Transverse colon (tissue), 4 donors: ENCODE measurements at regions not wholly inside any gene's neighbourhood (a gene's known extent, or its start where the extent isn't known, plus 50 kb on each side); places are given as distances from the start of the nearest gene placed in this dataset.
A peak's percentile ranks its signal among the peaks of the same experiment; 100 is the strongest.

ENCODE experiments used
- DNase-seq: peaks from one replicate; pipeline ENCODE4 v3.0.0-alpha.2; 2019
- H3K27ac ChIP-seq, 4 donors: fragments of 200-600 bp; sonication (generic); 2 replicates each; pipeline ENCODE4 v1.5.1; 2016 to 2018; ENCODE audit warnings: inconsistent platforms in 4 of 4
- H3K27me3 ChIP-seq: fragments of 200-600 bp; sonication (generic); 2 replicates; pipeline ENCODE4 v1.5.1; 2017; ENCODE audit warnings: inconsistent platforms
- H3K36me3 ChIP-seq, 4 donors: fragments of 200-600 bp; sonication (generic); 2 replicates each; pipeline ENCODE4 v1.5.1; 2017 to 2019; ENCODE audit warnings: inconsistent platforms in 4 of 4
- H3K4me1 ChIP-seq, 4 donors: fragments of 200-600 bp; sonication (generic); 2 replicates each; pipeline ENCODE4 v1.5.1; 2017 to 2020; ENCODE audit warnings: inconsistent platforms in 4 of 4
- H3K4me3 ChIP-seq, 4 donors: fragments of 200-600 bp; sonication (generic); 1 replicate in 1 of 4; 2 replicates in 3 of 4; pipeline versions ENCODE4 v1.5.1 to v1.6.1; 2017 to 2019; ENCODE audit warnings: inconsistent platforms in 4 of 4
- H3K9me3 ChIP-seq, 2 donors: fragments of 200-600 bp; sonication (generic); 2 replicates each; pipeline ENCODE4 v1.5.1; 2017 to 2019; ENCODE audit warnings: inconsistent platforms in 2 of 2
- EP300 ChIP-seq: sonication (generic); formaldehyde crosslinking; IDR thresholded peaks from one replicate; pipeline ENCODE4 v1.6.1; 2017; ENCODE audit warnings: antibody characterized with exemption, low read depth
- POLR2A ChIP-seq: fragments of 450-650 bp; IDR thresholded peaks from one replicate; pipeline ENCODE4 v1.6.1; 2016; ENCODE audit warnings: antibody characterized with exemption, mild to moderate bottlenecking, moderate library complexity
- POLR2AphosphoS5 ChIP-seq, 3 donors: sonication (generic); formaldehyde crosslinking; IDR thresholded peaks; one replicate each; pipeline ENCODE4 v1.6.1; 2016; ENCODE audit warnings: antibody characterized with exemption in 3 of 3
- WGBS, 2 donors: methylation state at CpG; one replicate each; pipeline ENCODE4 v1.1.5; 2018; ENCODE audit warnings: low coverage in 1 of 2; 5-methylcytosine and 5-hydroxymethylcytosine counted together
- in situ Hi-C, 4 donors: fragments of 200-750 bp; cut with MboI; loops; one replicate each; pipeline versions ENCODE4 v1.15.0 to v1.15.1; 2017; ENCODE audit warnings: low sequenced_read_pairs in 3 of 4, low pct_ligation_motif_present in 1 of 4, low pct_unique_long_range_greater_than_20kb in 1 of 4
- intact Hi-C: fragments of 100-400 bp; cut with DNase I; formaldehyde crosslinking; loops from one replicate; pipeline ENCODE4 v1.15.1; 2023; ENCODE audit warnings: low total_unique reads
- TF ChIP-seq, protein P1 (sequence below), 5 experiments: fragments of 200-600 bp in 3 of 5; fragments of 450-650 bp in 2 of 5; sonication (generic) in 3 of 5; IDR thresholded peaks; 1 replicate in 2 of 5; 2 replicates in 3 of 5; pipeline ENCODE4 v1.5.1; 2016 to 2017; ENCODE audit warnings: antibody characterized with exemption in 5 of 5, inconsistent platforms in 3 of 5, mild to moderate bottlenecking in 2 of 5, moderate library complexity in 1 of 5

DNA sequence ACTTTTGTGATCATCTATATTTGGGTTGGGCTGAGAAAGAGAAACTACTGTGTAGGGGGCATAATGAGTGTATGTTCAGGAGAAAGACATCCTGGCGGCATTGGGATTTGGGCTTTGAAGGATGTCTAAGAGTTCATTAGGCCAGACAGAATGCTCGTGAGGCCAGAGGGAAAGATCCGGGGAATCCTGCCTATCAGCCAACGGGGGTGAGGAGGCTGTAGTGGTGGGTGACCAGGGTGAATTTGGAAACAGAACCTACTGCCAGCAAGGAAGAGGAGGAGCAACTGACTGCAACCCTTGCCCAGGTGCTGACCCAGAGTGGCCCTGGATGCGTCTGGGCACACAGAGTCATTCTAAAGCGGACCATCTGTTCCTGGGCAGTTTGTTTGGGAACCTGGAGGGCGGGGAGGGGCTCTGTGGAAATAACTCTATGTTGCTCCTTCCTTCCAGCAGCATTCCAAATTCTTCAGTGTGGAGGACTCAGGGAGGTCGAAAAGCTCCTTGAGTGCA, 56.9 kb upstream of the ECE1 start:
- no peak for DNase-seq
- 77 to 81% methylated on average over 5 to 8 of the region's 8 CpGs for WGBS, 2 donors

DNA sequence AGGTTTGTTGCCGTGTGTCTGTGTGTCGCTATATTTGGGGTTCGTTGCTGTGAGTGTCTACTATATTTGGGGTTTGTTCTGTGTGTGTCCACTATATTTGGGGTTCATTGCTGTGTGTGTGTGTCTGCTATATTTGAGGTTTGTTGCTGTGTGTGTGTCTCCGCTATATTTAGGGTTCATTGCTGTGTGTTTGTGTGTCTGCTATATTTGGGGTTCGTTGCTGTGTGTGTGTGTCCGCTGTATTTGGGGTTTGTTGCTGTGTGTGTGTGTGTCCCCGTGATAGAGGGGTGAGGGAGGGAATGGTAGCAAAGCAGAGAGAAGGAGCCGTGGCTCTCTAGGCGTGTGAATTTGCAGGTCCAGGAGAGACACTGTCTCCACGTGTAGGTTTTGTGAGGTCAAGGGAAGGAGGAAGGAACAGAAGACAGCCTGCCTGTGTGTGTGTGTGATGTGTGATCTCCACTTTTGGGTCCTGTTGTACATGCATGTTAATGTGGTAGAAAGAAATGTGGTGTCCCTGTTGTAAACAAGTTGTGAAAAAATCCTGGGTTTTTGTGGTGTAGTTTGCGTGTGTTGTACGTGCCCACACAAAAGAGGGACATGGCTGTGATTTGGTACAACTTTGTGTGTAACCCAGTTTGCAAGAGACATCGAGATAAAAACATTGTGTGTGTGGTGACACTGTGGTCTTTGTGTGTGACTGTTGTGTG, 56.3 kb upstream of the ECE1 start:
- Histone ChIP-seq H3K27me3 (no peaks in the 10 kb centered on the region), H3K9me3 (no peaks in the 10 kb centered on the region), H3K36me3 (no peaks in the 10 kb centered on the region), H3K4me3 (peak overlapping the region in 3 of 4 donors; percentile 77 to 96 (median 77)), H3K4me1 (peaks cover 16 to 37% (median 33%) of the 10 kb centered on the region in 4 donors), H3K27ac (peak overlapping the region in 3 of 4 donors; percentile 85 to 93 (median 89))
- 31 to 37% methylated on average over 7 to 13 of the region's 13 CpGs for WGBS, 2 donors
- DNase-seq = no peak
- in situ Hi-C loops = no loop called here
- intact Hi-C loops = loop anchor here (5.0 kb wide), 1 partner anchor 89 kb away; no protein-coding TSS in a partner anchor
- TF ChIP-seq EP300 (no peak), POLR2A (no peak), POLR2AphosphoS5 (IDR thresholded peaks at IDR 0.05) (no peak)
- TF ChIP-seq, protein P1, sequence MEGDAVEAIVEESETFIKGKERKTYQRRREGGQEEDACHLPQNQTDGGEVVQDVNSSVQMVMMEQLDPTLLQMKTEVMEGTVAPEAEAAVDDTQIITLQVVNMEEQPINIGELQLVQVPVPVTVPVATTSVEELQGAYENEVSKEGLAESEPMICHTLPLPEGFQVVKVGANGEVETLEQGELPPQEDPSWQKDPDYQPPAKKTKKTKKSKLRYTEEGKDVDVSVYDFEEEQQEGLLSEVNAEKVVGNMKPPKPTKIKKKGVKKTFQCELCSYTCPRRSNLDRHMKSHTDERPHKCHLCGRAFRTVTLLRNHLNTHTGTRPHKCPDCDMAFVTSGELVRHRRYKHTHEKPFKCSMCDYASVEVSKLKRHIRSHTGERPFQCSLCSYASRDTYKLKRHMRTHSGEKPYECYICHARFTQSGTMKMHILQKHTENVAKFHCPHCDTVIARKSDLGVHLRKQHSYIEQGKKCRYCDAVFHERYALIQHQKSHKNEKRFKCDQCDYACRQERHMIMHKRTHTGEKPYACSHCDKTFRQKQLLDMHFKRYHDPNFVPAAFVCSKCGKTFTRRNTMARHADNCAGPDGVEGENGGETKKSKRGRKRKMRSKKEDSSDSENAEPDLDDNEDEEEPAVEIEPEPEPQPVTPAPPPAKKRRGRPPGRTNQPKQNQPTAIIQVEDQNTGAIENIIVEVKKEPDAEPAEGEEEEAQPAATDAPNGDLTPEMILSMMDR (IDR thresholded peaks at IDR 0.05) = no peak

More for the DNA sequence above, 56.9 kb upstream of the ECE1 start:
- Histone ChIP-seq H3K4me1 (peaks cover 10 to 31% (median 27%) of the 10 kb centered on the region in 4 donors), H3K27ac (peak overlapping the region in 1 of 4 donors; percentile 93), H3K36me3 (no peaks in the 10 kb centered on the region), H3K4me3 (no peak overlapping the region), H3K27me3 (no peaks in the 10 kb centered on the region), H3K9me3 (no peaks in the 10 kb centered on the region)
- TF ChIP-seq EP300 (no peak), POLR2AphosphoS5 (IDR thresholded peaks at IDR 0.05) (no peak), POLR2A (no peak)
- TF ChIP-seq, protein P1 (IDR thresholded peaks at IDR 0.05) = no peak
- in situ Hi-C loops (no loop called here), intact Hi-C loops (loop anchor here (5.0 kb wide), 1 partner anchor 90 kb away; no protein-coding TSS in a partner anchor)

DNA sequence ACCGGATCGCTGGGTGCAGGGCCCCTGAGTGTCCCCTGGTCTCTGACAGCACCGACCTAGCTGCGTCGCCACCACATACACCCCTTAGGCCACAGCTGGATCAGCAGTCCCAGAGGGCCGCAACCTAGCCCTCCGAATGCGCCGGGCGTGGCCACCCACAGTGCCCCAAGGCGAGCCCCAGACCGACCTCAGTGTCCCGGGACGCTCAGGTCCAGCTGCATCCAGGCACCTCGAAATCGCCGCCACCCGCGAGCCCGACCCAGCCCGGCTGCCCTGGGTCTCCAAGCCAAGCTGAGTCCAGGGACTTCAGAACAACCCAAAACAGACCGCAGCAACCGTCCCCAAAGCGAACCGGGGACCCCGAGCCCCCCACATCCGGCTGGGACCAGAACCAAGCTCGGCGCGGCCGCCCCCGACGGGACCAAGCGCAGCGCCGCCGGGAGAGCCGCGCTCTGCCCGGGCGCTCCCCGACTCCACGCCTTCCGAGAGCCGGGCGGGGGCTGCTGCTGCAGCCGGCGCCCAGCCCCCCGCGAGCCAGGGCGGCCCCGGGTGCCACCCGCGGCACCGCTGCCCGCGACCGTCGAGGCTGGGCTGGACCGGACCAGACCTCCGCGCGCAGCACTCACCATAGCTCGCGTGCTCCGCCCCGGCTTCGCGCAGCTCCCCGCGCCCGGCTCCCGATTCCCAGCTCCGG, 54.6 kb upstream of the ECE1 start:
- H3K9me3 ChIP-seq = no peaks in the 10 kb centered on the region
- in situ Hi-C loops = no loop called here
- H3K27me3 ChIP-seq = no peaks in the 10 kb centered on the region
- DNase-seq = no peak
- peak overlapping the region; percentile 85 to 98 (median 91) for H3K27ac ChIP-seq
- no peaks in the 10 kb centered on the region for H3K36me3 ChIP-seq
- H3K4me1 ChIP-seq = peaks cover 33 to 53% (median 49%) of the 10 kb centered on the region in 4 donors
- H3K4me3 ChIP-seq = peak overlapping the region; percentile 75 to 96 (median 77)
- WGBS, 2 donors = 1% methylated on average over 35 of the region's 74 CpGs; no CpG with 5 or more reads in 1 of the 2 donors
- intact Hi-C loops = loop anchor here (5.0 kb wide), 2 partner anchors 38 to 88 kb away; no protein-coding TSS in a partner anchor
- no peak for TF ChIP-seq EP300
- TF ChIP-seq POLR2A = peak; percentile 66

DNA sequence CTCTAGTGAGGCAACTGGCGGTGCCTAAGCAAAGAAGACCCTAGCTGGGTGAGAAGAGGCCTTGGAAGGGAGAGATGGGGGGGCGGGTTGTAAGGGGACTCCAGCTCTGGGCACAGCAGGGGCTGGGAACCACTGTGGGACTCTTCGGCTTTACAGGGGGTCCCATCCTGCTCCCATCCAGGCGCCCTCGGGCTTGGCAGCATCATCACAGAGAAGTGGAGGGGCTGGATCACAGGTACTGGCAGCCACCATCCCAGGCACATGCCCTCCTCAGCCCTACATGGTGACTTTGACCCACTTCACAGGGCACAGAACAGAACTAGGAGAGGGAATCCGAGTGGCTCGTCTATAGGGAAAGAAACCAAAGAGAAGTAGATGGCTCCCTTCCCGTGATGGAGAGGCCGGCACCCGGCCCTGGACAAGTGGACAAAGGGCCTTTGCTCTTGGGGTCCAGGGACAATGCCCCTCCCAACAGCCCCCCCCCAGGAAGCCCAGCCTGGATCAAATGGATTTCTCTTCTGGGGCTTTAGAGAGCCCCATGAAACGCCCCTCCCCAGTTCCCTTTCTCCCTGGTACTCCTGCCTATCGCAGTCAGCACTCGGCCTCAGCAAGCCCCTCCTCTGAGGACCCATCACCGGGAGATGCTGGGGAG, 54.0 kb upstream of the ECE1 start:
- Histone ChIP-seq H3K9me3 (no peaks in the 10 kb centered on the region), H3K27ac (peak overlapping the region; percentile 85 to 98 (median 91)), H3K4me1 (peaks cover 39 to 60% (median 56%) of the 10 kb centered on the region in 4 donors), H3K4me3 (peak overlapping the region; percentile 75 to 96 (median 77)), H3K36me3 (no peaks in the 10 kb centered on the region), H3K27me3 (no peaks in the 10 kb centered on the region)
- WGBS, 2 donors = 38% methylated on average over 13 of the region's 14 CpGs; no CpG with 5 or more reads in 1 of the 2 donors
- in situ Hi-C loops (no loop called here), intact Hi-C loops (loop anchor here (5.0 kb wide), 1 partner anchor 37 kb away; no protein-coding TSS in a partner anchor)
- TF ChIP-seq EP300 (no peak), POLR2AphosphoS5 (IDR thresholded peaks at IDR 0.05) (no peak), POLR2A (no peak)
- TF ChIP-seq, protein P1 (IDR thresholded peaks at IDR 0.05) = no peak
- peak; percentile 33 for DNase-seq
